GM23248 (cell line): ENCODE measurements at regions not wholly inside any gene's neighbourhood (a gene's known extent, or its start where the extent isn't known, plus 50 kb on each side); places are given as distances from the start of the nearest gene placed in this dataset.
"Not testable (repeated sequence)": the region's sequence is repeated elsewhere in the genome, so short reads cannot be mapped to it uniquely, and the experiment has no call there.

Experiments used
- DNase-seq: peaks from one replicate; pipeline ENCODE4 v3.0.0-alpha.2; 2015
- H2AFZ ChIP-seq: fragments of 200-600 bp; sonication (generic); 2 replicates; pipeline ENCODE4 v1.6.1; 2016; ENCODE audit warnings: antibody characterized with exemption
- H3F3A ChIP-seq: fragments of 200-600 bp; sonication (generic); 2 replicates; pipeline ENCODE4 v1.6.1; 2016; ENCODE audit warnings: mild to moderate bottlenecking, antibody characterized with exemption, mixed run types; ENCODE audit not compliant: insufficient read depth
- H3K27ac ChIP-seq: fragments of 200-600 bp; sonication (generic); 2 replicates; pipeline ENCODE4 v1.5.1; 2016; ENCODE audit warnings: mild to moderate bottlenecking
- H3K27me3 ChIP-seq: fragments of 200-600 bp; sonication (generic); replicated peaks from 2 replicates; pipeline ENCODE4 v1.6.1; 2016; ENCODE audit warnings: mild to moderate bottlenecking; ENCODE audit not compliant: insufficient read depth
- H3K36me3 ChIP-seq: fragments of 200-600 bp; sonication (generic); 2 replicates; pipeline ENCODE4 v1.6.1; 2016; ENCODE audit warnings: low read depth, mild to moderate bottlenecking
- H3K4me1 ChIP-seq: fragments of 200-600 bp; sonication (generic); 2 replicates; pipeline ENCODE4 v1.6.1; 2016; ENCODE audit warnings: mild to moderate bottlenecking; ENCODE audit not compliant: insufficient read depth
- H3K4me2 ChIP-seq: fragments of 200-600 bp; sonication (generic); one replicate; pipeline ENCODE4 v1.6.1; 2016; ENCODE audit warnings: mild to moderate bottlenecking; ENCODE audit not compliant: unreplicated experiment
- H3K4me3 ChIP-seq: fragments of 200-600 bp; sonication (generic); 2 replicates; pipeline ENCODE4 v1.5.1; 2016; ENCODE audit warnings: mild to moderate bottlenecking
- H3K79me2 ChIP-seq: fragments of 200-600 bp; sonication (generic); 2 replicates; pipeline ENCODE4 v1.6.1; 2016; ENCODE audit warnings: mild to moderate bottlenecking; ENCODE audit not compliant: insufficient read depth
- H3K9ac ChIP-seq: fragments of 200-600 bp; sonication (generic); 2 replicates; pipeline ENCODE4 v1.6.1; 2016; ENCODE audit warnings: mild to moderate bottlenecking
- H3K9me2 ChIP-seq: fragments of 200-600 bp; sonication (generic); 2 replicates; pipeline ENCODE4 v1.6.1; 2016; ENCODE audit warnings: mixed run types, mild to moderate bottlenecking, moderate library complexity; ENCODE audit not compliant: insufficient read depth
- H3K9me3 ChIP-seq: fragments of 200-600 bp; sonication (generic); one replicate; pipeline ENCODE4 v1.6.1; 2017; ENCODE audit warnings: low read depth
- H4K20me1 ChIP-seq: fragments of 200-600 bp; sonication (generic); 2 replicates; pipeline ENCODE4 v1.6.0; 2016; ENCODE audit not compliant: insufficient read depth
- EZH2 ChIP-seq: fragments of 200-600 bp; sonication (generic); IDR thresholded peaks from 2 replicates; pipeline ENCODE4 v1.6.1; 2018; ENCODE audit warnings: antibody characterized with exemption, mild to moderate bottlenecking; ENCODE audit not compliant: insufficient read depth, poor library complexity, severe bottlenecking
- EZH2phosphoT487 ChIP-seq: fragments of 200-600 bp; sonication (generic); IDR thresholded peaks from 2 replicates; pipeline ENCODE4 v1.6.1; 2018; ENCODE audit warnings: antibody characterized with exemption, moderate library complexity, mild to moderate bottlenecking, low read depth; ENCODE audit not compliant: insufficient read depth
- WGBS, 2 experiments: methylation state at CpG; one replicate each; pipeline ENCODE4 v1.1.6; 2015 to 2017; ENCODE audit warnings: low lambda C conversion rate in 2 of 2, low coverage in 1 of 2; ENCODE audit errors: missing lambda C conversion rate in 2 of 2; 5-methylcytosine and 5-hydroxymethylcytosine counted together
- in situ Hi-C: fragments of 300-500 bp; cut with MboI; formaldehyde crosslinking; loops from 2 replicates; pipeline ENCODE4 v1.15.0; 2020

DNA sequence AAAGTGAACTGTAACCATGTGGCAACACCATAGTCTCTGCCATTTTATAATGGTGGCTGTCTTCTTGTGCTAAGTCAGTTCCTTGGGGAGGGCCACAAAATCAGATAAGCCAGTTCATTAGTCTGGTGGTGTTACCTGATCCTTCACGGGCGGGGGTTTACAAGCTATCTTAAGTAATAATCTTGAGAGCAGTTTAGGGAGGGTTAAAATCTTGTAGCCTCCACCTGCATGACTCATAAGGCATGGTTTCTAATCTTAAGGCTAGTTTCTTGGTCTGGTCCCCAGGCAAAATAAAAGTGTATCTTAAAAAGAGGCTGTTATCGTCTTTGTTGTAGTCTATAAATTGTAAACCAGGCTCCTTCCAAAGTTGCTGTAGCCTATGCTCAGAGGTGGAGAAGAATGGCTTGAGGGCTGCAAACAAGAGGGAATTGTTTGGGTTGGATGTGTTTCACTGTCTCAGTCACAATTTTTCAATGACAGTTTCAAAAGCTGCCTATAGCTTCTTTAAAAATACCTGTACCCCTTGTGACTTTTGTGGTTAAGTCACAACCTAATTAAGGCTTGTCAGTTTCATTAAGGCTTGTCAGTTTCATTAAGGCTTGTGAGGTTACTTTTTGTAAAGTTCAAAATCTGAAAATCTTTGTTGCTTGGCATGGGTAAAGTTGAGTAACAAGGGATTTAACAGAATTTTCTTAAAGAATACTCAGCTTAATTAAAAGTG lies 135.7 kb downstream of the RPS4Y2 start:
- DNase-seq, result no peak
- H3K9me2 ChIP-seq, result no peaks in the 10 kb centered on the region
- no peak overlapping the region for H3K4me2 ChIP-seq
- no peaks in the 10 kb centered on the region for H3F3A ChIP-seq
- TF ChIP-seq EZH2phosphoT487, result no peak
- TF ChIP-seq EZH2, result no peak
- no peaks in the 10 kb centered on the region for H3K27me3 ChIP-seq
- no peak overlapping the region for H2AFZ ChIP-seq
- H3K36me3 ChIP-seq, result no peaks in the 10 kb centered on the region
- H4K20me1 ChIP-seq, result no peaks in the 10 kb centered on the region
- no peaks in the 10 kb centered on the region for H3K79me2 ChIP-seq
- 19 to 33% methylated on average over 1 to 3 of the region's 3 CpGs for whole genome bisulfite sequencing, 2 experiments
- no peak overlapping the region for H3K4me3 ChIP-seq
- no peaks in the 10 kb centered on the region for H3K4me1 ChIP-seq
- H3K27ac ChIP-seq, result no peak overlapping the region
- no peaks in the 10 kb centered on the region for H3K9me3 ChIP-seq
- no peak overlapping the region for H3K9ac ChIP-seq
- in situ Hi-C loops, result no loop called here

DNA sequence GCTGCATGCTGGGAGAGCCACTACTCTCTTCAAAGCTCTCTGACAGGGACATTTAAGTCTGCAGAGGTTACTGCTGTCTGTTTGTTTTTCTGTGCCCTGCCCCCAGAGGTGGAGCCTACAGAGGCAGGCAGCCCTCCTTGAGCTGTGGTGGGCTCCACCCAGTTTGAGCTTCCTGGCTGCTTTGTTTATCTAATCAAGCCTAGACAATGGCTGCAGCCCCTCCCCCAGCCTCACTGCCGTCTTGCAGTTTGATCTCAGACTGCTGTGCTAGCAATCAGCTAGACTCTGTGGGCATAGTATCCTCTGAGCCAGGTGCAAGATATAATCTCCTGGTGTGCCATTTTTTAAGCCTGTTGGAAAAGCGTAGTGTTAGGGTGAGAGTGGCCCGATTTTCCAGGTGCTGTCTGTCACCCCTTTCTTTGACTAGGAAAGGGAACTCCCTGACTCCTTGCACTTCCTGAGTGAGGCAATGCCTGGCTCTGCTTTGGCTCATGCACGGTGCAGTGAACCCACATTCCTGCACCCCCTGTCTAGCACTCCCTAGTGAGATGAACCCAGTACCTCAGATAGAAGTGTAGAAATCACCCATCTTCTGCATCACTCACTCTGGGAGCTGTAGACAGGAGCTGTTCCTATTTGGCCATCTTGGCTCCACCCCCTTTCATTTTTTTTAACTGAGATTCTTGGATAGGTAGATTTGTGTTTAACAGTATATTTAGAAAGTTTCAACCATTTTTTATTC lies 169.6 kb downstream of the RPS4Y2 start:
- H3K27ac ChIP-seq, in situ Hi-C loops, H3F3A ChIP-seq, H3K79me2 ChIP-seq, H3K4me3 ChIP-seq, H3K27me3 ChIP-seq, H3K9ac ChIP-seq, H3K4me1 ChIP-seq, DNase-seq, H3K36me3 ChIP-seq, H2AFZ ChIP-seq, H3K9me2 ChIP-seq, H3K4me2 ChIP-seq, H3K9me3 ChIP-seq, H4K20me1 ChIP-seq: not testable (repeated sequence)
- WGBS, 2 experiments, result 29 to 47% methylated on average over 3 to 4 of the region's 4 CpGs

DNA sequence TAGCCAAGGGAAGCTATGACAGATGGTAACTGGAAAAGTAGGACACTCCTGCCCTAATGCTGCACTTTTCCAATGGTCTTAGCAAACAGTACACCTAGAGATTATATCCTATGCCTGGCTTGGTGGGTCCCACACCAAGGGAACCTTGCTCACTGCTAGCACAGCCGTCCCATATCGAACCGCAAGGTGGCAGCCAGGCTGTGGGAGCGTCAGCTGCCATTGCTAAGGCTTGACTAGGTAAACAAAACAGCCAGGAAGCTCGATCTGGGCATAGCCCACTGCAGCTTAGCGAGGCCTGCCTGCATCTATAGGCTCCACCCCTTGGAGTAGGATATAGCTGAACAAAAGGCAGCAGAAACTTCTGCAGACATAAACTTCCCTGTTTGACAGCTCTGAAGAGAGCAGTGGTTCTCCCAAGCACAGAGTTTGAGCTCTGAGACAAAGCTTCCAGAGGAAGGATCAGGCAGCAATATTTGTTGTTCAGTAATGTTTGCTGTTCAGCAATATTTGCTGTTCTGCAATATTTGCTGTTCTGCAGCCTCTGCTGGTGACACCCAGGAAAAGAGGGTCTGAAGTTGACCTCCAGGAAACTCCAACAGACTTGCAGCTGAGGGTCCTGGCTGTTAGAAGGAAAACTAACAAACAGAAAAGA lies 173.9 kb downstream of the RPS4Y2 start:
- no peak for TF ChIP-seq EZH2
- no peak for TF ChIP-seq EZH2phosphoT487
- Histone ChIP-seq H3K36me3 (no peaks in the 10 kb centered on the region), H4K20me1 (no peaks in the 10 kb centered on the region), H3K9me2 (no peaks in the 10 kb centered on the region), H3K4me3 (no peak overlapping the region), H3K4me1 (no peaks in the 10 kb centered on the region), H3K79me2 (no peaks in the 10 kb centered on the region), H3K9me3 (no peaks in the 10 kb centered on the region), H3K4me2 (no peak overlapping the region), H2AFZ (no peak overlapping the region), H3K9ac (no peak overlapping the region), H3K27me3 (no peaks in the 10 kb centered on the region), H3K27ac (no peak overlapping the region), H3F3A (no peaks in the 10 kb centered on the region)
- 27% methylated on average over 6 of the region's 6 CpGs; no CpG with 5 or more reads in 1 of the 2 experiments for WGBS, 2 experiments
- no peak for DNase-seq
- in situ Hi-C loops, result no loop called here

DNA sequence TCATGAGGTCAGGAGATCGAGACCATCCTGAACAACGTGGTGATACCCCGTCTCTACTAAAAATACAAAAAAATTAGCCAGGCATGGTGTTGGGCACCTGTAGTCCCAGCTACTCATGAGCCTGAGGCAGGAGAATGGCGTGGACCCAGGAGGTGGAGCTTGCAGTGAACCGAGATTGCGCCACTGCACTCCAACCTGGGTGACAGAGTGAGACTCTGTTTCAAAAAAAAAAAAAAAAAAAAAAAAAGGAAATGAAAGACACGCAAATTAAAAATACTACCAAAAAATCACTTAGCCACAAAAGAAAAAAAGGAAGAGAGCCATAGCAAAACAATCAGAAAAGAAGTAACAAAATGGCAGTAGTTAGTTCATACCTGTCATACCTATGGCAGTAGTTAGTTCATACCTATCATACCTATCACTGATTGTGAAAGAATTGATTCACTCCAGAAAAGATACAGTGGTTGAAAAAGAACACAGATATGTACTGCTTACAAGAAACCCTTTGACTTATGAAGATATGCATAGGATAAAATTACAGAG lies 180.9 kb downstream of the RPS4Y2 start:
- 49 to 64% methylated on average over 6 to 7 of the region's 7 CpGs for WGBS, 2 experiments

More for the DNA sequence above, 180.9 kb downstream of the RPS4Y2 start:
- H3K4me2 ChIP-seq, H3K9me3 ChIP-seq, H3K27ac ChIP-seq, DNase-seq, H4K20me1 ChIP-seq, H3K27me3 ChIP-seq, H3K9ac ChIP-seq, H3K36me3 ChIP-seq, in situ Hi-C loops, H3K9me2 ChIP-seq, H3F3A ChIP-seq, H3K4me3 ChIP-seq, H3K4me1 ChIP-seq, H3K79me2 ChIP-seq, H2AFZ ChIP-seq: not testable (repeated sequence)
